ENCODE measurements at regions not wholly inside any gene's neighbourhood (a gene's known extent, or its start where the extent isn't known, plus 50 kb on each side); places are given as distances from the start of the nearest gene placed in this dataset.

GRCh38 chr4:38454284-38454683 lies 209.7 kb upstream of the KLF3 start:
- TF ChIP-seq POLR2A (IDR thresholded peaks at IDR 0.05; ENCODE audit: borderline replicate concordance, extremely low read depth, insufficient read depth, insufficient read length), result no peak
- no peak for TF ChIP-seq CTCF (IDR thresholded peaks at IDR 0.05 in 2 of 3, conservative IDR thresholded peaks at IDR 0.05 in 1 of 3; ENCODE audit: borderline replicate concordance in 1 of 3, insufficient read depth in 1 of 3, low read depth in 2 of 3, low read length in 2 of 3)
- TF ChIP-seq EZH2 (IDR thresholded peaks at IDR 0.05), result no peak
- no peak for TF ChIP-seq POLR2AphosphoS5 (IDR thresholded peaks at IDR 0.05; ENCODE audit: low read depth, low read length)
- TF ChIP-seq SRF (IDR thresholded peaks at IDR 0.05; ENCODE audit: low read depth), result no peak
- TF ChIP-seq REST (IDR thresholded peaks at IDR 0.05; ENCODE audit: low read depth), result no peak
- TF ChIP-seq MAX (IDR thresholded peaks at IDR 0.05), result no peak
- no peak for TF ChIP-seq ZBTB33 (IDR thresholded peaks at IDR 0.05; ENCODE audit: extremely low read depth, insufficient replicate concordance, low read length)
- TF ChIP-seq JUND (IDR thresholded peaks at IDR 0.05), result no peak
- TF ChIP-seq EGR1 (IDR thresholded peaks at IDR 0.05; ENCODE audit: low read depth), result no peak
- no peak for TF ChIP-seq EZH2phosphoT487 (IDR thresholded peaks at IDR 0.05; ENCODE audit: borderline replicate concordance)
- no peak for TF ChIP-seq ATF3 (IDR thresholded peaks at IDR 0.05)
